NCI-H2196 (cell line): ENCODE measurements at regions not wholly inside any gene's neighbourhood (a gene's known extent, or its start where the extent isn't known, plus 50 kb on each side); places are given as distances from the start of the nearest gene placed in this dataset.

Experiments
- DNase-seq: peaks from one replicate; lab custom pipeline; 2025; ENCODE audit not compliant: unreplicated experiment; lab: John Stamatoyannopoulos, UW

- no peak for DNase-seq
Observed at GRCh38 chr7:21214657-21215056, 213.2 kb upstream of the SP4 start.

- no peak for DNase-seq
Observed at GRCh38 chr7:21215307-21215706, 212.6 kb upstream of the SP4 start.

- no peak for DNase-seq
Observed at GRCh38 chr7:21217365-21217764, 210.5 kb upstream of the SP4 start.

GRCh38 chr7:21218155-21218554 lies 209.7 kb upstream of the SP4 start:
- no peak for DNase-seq

GRCh38 chr7:21221130-21221529 lies 206.8 kb upstream of the SP4 start:
- DNase-seq, result no peak

- DNase-seq, result no peak
Observed at GRCh38 chr7:21238400-21239116, 189.3 kb upstream of the SP4 start.

GRCh38 chr7:21243265-21243664 lies 184.6 kb upstream of the SP4 start:
- no peak for DNase-seq

GRCh38 chr7:21251151-21251800 lies 176.6 kb upstream of the SP4 start:
- no peak for DNase-seq

GRCh38 chr7:21253740-21254687 lies 173.9 kb upstream of the SP4 start:
- peak; percentile 82 for DNase-seq

- peak; percentile 67 for DNase-seq
Observed at GRCh38 chr7:21256310-21256877, 171.5 kb upstream of the SP4 start.

- DNase-seq, result no peak
Observed at GRCh38 chr7:21260939-21261338, 166.9 kb upstream of the SP4 start.

GRCh38 chr7:21261627-21262594 lies 166.0 kb upstream of the SP4 start:
- peak; percentile 8 for DNase-seq

GRCh38 chr7:21269021-21269420 lies 158.9 kb upstream of the SP4 start:
- no peak for DNase-seq

GRCh38 chr7:21276471-21277035 lies 151.3 kb upstream of the SP4 start:
- DNase-seq, result no peak

- DNase-seq, result no peak
Observed at GRCh38 chr7:21278944-21279343, 148.9 kb upstream of the SP4 start.

- no peak for DNase-seq
Observed at GRCh38 chr7:21281193-21281592, 146.7 kb upstream of the SP4 start.

- DNase-seq, result no peak
Observed at GRCh38 chr7:21293771-21294170, 134.1 kb upstream of the SP4 start.

GRCh38 chr7:21299766-21300165 lies 128.1 kb upstream of the SP4 start:
- DNase-seq, result no peak

GRCh38 chr7:21300692-21301091 lies 127.2 kb upstream of the SP4 start:
- DNase-seq, result no peak

GRCh38 chr7:21304808-21305375 lies 123.0 kb upstream of the SP4 start:
- no peak for DNase-seq
